Transverse colon (tissue), 4 donors: ENCODE measurements at regions not wholly inside any gene's neighbourhood (a gene's known extent, or its start where the extent isn't known, plus 50 kb on each side); places are given as distances from the start of the nearest gene placed in this dataset.

Experiments used
- DNase-seq: peaks from one replicate; pipeline ENCODE4 v3.0.0-alpha.2; 2019
- H3K27ac ChIP-seq, 4 donors: fragments of 200-600 bp; sonication (generic); 2 replicates each; pipeline ENCODE4 v1.5.1; 2016 to 2018; ENCODE audit warnings: inconsistent platforms in 4 of 4
- H3K27me3 ChIP-seq: fragments of 200-600 bp; sonication (generic); 2 replicates; pipeline ENCODE4 v1.5.1; 2017; ENCODE audit warnings: inconsistent platforms
- H3K36me3 ChIP-seq, 4 donors: fragments of 200-600 bp; sonication (generic); 2 replicates each; pipeline ENCODE4 v1.5.1; 2017 to 2019; ENCODE audit warnings: inconsistent platforms in 4 of 4
- H3K4me1 ChIP-seq, 4 donors: fragments of 200-600 bp; sonication (generic); 2 replicates each; pipeline ENCODE4 v1.5.1; 2017 to 2020; ENCODE audit warnings: inconsistent platforms in 4 of 4
- H3K4me3 ChIP-seq, 4 donors: fragments of 200-600 bp; sonication (generic); 1 replicate in 1 of 4; 2 replicates in 3 of 4; pipeline versions ENCODE4 v1.5.1 to v1.6.1; 2017 to 2019; ENCODE audit warnings: inconsistent platforms in 4 of 4
- H3K9me3 ChIP-seq, 2 donors: fragments of 200-600 bp; sonication (generic); 2 replicates each; pipeline ENCODE4 v1.5.1; 2017 to 2019; ENCODE audit warnings: inconsistent platforms in 2 of 2
- EP300 ChIP-seq: sonication (generic); formaldehyde crosslinking; IDR thresholded peaks from one replicate; pipeline ENCODE4 v1.6.1; 2017; ENCODE audit warnings: antibody characterized with exemption, low read depth
- POLR2A ChIP-seq: fragments of 450-650 bp; IDR thresholded peaks from one replicate; pipeline ENCODE4 v1.6.1; 2016; ENCODE audit warnings: antibody characterized with exemption, mild to moderate bottlenecking, moderate library complexity
- POLR2AphosphoS5 ChIP-seq, 3 donors: sonication (generic); formaldehyde crosslinking; IDR thresholded peaks; one replicate each; pipeline ENCODE4 v1.6.1; 2016; ENCODE audit warnings: antibody characterized with exemption in 3 of 3
- WGBS, 2 donors: methylation state at CpG; one replicate each; pipeline ENCODE4 v1.1.5; 2018; ENCODE audit warnings: low coverage in 1 of 2; 5-methylcytosine and 5-hydroxymethylcytosine counted together
- in situ Hi-C, 4 donors: fragments of 200-750 bp; cut with MboI; loops; one replicate each; pipeline versions ENCODE4 v1.15.0 to v1.15.1; 2017; ENCODE audit warnings: low sequenced_read_pairs in 3 of 4, low pct_ligation_motif_present in 1 of 4, low pct_unique_long_range_greater_than_20kb in 1 of 4
- intact Hi-C: fragments of 100-400 bp; cut with DNase I; formaldehyde crosslinking; loops from one replicate; pipeline ENCODE4 v1.15.1; 2023; ENCODE audit warnings: low total_unique reads
- TF ChIP-seq, protein P1 (sequence below), 5 experiments: fragments of 200-600 bp in 3 of 5; fragments of 450-650 bp in 2 of 5; sonication (generic) in 3 of 5; IDR thresholded peaks; 1 replicate in 2 of 5; 2 replicates in 3 of 5; pipeline ENCODE4 v1.5.1; 2016 to 2017; ENCODE audit warnings: antibody characterized with exemption in 5 of 5, inconsistent platforms in 3 of 5, mild to moderate bottlenecking in 2 of 5, moderate library complexity in 1 of 5

DNA sequence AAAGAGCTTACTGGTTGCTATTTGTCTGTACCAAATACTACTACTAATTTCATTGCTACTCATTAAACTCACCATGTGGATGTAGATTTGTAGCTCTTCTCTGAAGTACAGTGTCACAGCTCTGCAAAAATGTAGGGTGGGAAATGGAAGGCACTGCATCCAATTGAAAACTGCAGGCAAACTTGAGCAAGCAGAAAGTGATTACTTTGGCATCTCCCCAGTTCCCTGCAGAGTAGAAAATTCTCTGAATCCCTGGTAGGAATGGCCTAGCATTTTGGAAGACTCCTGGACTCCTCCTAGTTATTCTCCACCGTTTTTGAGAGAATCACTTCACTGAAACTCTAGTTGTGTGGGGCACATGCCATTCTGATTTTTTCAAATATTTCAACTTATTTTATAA lies 239.1 kb downstream of the DIO2 start:
- DNase-seq, result no peak
- H3K36me3 ChIP-seq, result no peaks in the 10 kb centered on the region
- H3K4me3 ChIP-seq, result no peak overlapping the region
- in situ Hi-C loops (no loop called here), intact Hi-C loops (no loop called here)
- H3K4me1 ChIP-seq, result no peaks in the 10 kb centered on the region
- no peaks in the 10 kb centered on the region for H3K27me3 ChIP-seq
- WGBS, 2 donors, result 40 to 57% methylated on average over 1 of the region's 1 CpG
- H3K27ac ChIP-seq, result no peak overlapping the region
- TF ChIP-seq POLR2AphosphoS5 (IDR thresholded peaks at IDR 0.05) (no peak), EP300 (no peak)
- H3K9me3 ChIP-seq, result no peaks in the 10 kb centered on the region

DNA sequence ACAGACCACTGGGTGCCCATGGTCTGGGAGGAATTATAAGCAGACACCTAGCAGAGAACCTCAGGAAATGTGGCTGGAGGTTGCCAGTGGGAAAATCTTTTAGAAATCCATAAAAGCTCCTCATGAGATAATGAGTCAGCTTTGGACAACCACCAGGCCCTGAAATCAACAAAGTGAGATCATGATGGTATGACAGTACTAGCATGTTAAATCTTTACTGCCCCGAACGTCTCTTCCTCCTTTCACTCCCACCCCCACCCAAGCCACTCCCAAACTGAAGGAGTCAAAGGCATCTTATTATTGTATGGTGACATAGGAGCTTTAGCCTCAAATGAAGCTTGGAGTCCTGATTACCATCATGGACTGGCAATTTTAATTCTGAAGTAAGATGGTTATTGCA lies 240.0 kb downstream of the DIO2 start:
- Histone ChIP-seq H3K4me3 (no peak overlapping the region), H3K27ac (no peak overlapping the region), H3K4me1 (no peaks in the 10 kb centered on the region), H3K36me3 (no peaks in the 10 kb centered on the region), H3K27me3 (no peaks in the 10 kb centered on the region), H3K9me3 (no peaks in the 10 kb centered on the region)
- WGBS, 2 donors, result 34% methylated on average over 2 of the region's 2 CpGs; no CpG with 5 or more reads in 1 of the 2 donors
- TF ChIP-seq, protein P1, sequence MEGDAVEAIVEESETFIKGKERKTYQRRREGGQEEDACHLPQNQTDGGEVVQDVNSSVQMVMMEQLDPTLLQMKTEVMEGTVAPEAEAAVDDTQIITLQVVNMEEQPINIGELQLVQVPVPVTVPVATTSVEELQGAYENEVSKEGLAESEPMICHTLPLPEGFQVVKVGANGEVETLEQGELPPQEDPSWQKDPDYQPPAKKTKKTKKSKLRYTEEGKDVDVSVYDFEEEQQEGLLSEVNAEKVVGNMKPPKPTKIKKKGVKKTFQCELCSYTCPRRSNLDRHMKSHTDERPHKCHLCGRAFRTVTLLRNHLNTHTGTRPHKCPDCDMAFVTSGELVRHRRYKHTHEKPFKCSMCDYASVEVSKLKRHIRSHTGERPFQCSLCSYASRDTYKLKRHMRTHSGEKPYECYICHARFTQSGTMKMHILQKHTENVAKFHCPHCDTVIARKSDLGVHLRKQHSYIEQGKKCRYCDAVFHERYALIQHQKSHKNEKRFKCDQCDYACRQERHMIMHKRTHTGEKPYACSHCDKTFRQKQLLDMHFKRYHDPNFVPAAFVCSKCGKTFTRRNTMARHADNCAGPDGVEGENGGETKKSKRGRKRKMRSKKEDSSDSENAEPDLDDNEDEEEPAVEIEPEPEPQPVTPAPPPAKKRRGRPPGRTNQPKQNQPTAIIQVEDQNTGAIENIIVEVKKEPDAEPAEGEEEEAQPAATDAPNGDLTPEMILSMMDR (IDR thresholded peaks at IDR 0.05), result no peak
- TF ChIP-seq POLR2AphosphoS5 (IDR thresholded peaks at IDR 0.05) (no peak), EP300 (no peak), POLR2A (no peak)
- in situ Hi-C loops (no loop called here), intact Hi-C loops (no loop called here)
- no peak for DNase-seq

DNA sequence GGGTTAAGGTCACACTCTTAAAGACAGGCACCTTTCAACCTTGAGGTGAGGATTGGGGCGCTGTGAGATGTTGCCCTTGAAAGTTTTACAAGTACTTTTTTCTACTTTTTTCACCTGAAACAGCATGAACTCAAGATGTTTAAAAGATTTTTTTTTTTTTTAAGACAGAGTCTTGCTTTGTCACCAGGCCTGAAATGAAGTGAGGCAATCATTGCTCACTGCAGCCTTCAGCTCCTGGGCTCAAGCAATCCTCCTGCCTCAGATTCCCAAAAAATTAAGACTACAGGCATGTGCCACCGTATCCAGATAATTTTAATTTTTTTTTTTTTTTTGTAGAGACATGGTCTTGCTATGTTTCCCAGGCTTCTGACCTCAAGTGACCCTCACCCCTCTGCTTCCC lies 243.9 kb downstream of the DIO2 start:
- H3K9me3 ChIP-seq, result no peaks in the 10 kb centered on the region
- DNase-seq, result no peak
- WGBS, 2 donors, result 33 to 60% methylated on average over 2 of the region's 2 CpGs
- no peak overlapping the region for H3K4me3 ChIP-seq
- no peaks in the 10 kb centered on the region for H3K4me1 ChIP-seq
- no peaks in the 10 kb centered on the region for H3K27me3 ChIP-seq
- in situ Hi-C loops, result no loop called here
- no peak overlapping the region for H3K27ac ChIP-seq
- intact Hi-C loops, result no loop called here
- no peak for TF ChIP-seq POLR2A
- TF ChIP-seq POLR2AphosphoS5 (IDR thresholded peaks at IDR 0.05), result no peak
- no peak for TF ChIP-seq EP300
- TF ChIP-seq, protein P1 (IDR thresholded peaks at IDR 0.05), result no peak
- H3K36me3 ChIP-seq, result no peaks in the 10 kb centered on the region

DNA sequence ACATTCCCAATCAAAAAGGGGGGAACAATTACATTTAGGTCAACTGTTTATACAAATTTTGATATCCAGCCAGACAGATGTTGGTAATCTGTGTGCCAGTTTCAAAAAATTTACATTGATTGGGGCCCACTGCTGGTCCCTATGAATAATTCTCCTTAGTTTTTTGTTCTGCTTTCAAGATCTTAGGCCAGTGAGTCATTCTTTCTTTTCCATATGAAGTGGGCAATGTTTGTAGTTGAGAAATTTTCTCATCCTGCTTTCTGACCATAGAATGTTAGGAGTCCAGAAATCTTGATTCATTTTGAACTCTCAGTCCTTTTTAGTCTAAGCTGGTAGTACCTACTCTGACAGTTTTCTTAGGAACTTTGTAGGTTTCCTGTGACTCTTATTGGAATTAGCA lies 244.3 kb downstream of the DIO2 start:
- Histone ChIP-seq H3K4me3 (no peak overlapping the region), H3K27ac (no peak overlapping the region), H3K36me3 (no peaks in the 10 kb centered on the region), H3K27me3 (no peaks in the 10 kb centered on the region), H3K4me1 (no peaks in the 10 kb centered on the region), H3K9me3 (no peaks in the 10 kb centered on the region)
- intact Hi-C loops (no loop called here), in situ Hi-C loops (no loop called here)
- TF ChIP-seq, protein P1 (IDR thresholded peaks at IDR 0.05), result no peak
- TF ChIP-seq POLR2A (no peak), POLR2AphosphoS5 (IDR thresholded peaks at IDR 0.05) (no peak), EP300 (no peak)
- DNase-seq, result no peak

DNA sequence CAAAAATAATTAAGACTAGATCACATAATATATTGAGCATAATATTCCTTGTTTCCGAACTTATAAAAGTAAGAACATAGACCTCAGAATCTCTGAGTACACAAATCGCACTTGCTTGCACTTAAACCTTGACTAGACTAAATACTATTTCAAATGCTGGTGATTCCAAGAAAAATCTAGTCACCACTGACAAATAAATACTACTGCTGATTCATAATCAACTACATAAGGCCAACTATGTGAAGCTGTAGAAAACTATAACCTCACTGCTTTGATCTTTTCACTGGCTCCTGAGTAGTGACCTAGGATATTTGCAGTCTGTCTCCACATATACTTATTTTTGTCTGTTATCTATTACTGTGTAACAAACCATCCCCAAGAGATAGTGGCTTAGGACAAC lies 245.4 kb downstream of the DIO2 start:
- no peak overlapping the region for H3K27ac ChIP-seq
- no peak overlapping the region for H3K4me3 ChIP-seq
- no peak for TF ChIP-seq EP300
- no peak for TF ChIP-seq POLR2A
- TF ChIP-seq, protein P1 (IDR thresholded peaks at IDR 0.05), result no peak
- no peak for TF ChIP-seq POLR2AphosphoS5 (IDR thresholded peaks at IDR 0.05)
- in situ Hi-C loops (no loop called here), intact Hi-C loops (no loop called here)
- DNase-seq, result no peak
- WGBS, 2 donors, result 88 to 92% methylated on average over 2 of the region's 2 CpGs
- no peaks in the 10 kb centered on the region for H3K4me1 ChIP-seq
- no peaks in the 10 kb centered on the region for H3K36me3 ChIP-seq
- no peaks in the 10 kb centered on the region for H3K27me3 ChIP-seq
- H3K9me3 ChIP-seq, result no peaks in the 10 kb centered on the region
